Neural cell (in vitro differentiated cells): ENCODE measurements at regions not wholly inside any gene's neighbourhood (a gene's known extent, or its start where the extent isn't known, plus 50 kb on each side); places are given as distances from the start of the nearest gene placed in this dataset.

Experiments used
- CTCF ChIP-seq: fragments of 450-650 bp; IDR thresholded peaks from 2 replicates; pipeline ENCODE4 v1.5.1; 2014; ENCODE audit warnings: antibody characterized with exemption, mild to moderate bottlenecking, moderate library complexity; ENCODE audit not compliant: poor library complexity, severe bottlenecking
- EP300 ChIP-seq: fragments of 450-650 bp; conservative IDR thresholded peaks from 2 replicates; pipeline ENCODE4 v1.6.1; 2014; ENCODE audit warnings: antibody characterized with exemption, mild to moderate bottlenecking, moderate library complexity; ENCODE audit not compliant: poor library complexity, severe bottlenecking
- EZH2 ChIP-seq: fragments of 200-600, 300-800 bp; shearing (Covaris generic), sonication (generic); IDR thresholded peaks from 2 replicates; pipeline ENCODE4 v1.6.1; 2014; ENCODE audit warnings: antibody characterized with exemption, low read length, borderline replicate concordance, mild to moderate bottlenecking; ENCODE audit not compliant: insufficient read depth, poor library complexity, severe bottlenecking
- MXI1 ChIP-seq: fragments of 450-650 bp; conservative IDR thresholded peaks from 2 replicates; pipeline ENCODE4 v1.6.1; 2014; ENCODE audit warnings: antibody characterized with exemption, mild to moderate bottlenecking; ENCODE audit not compliant: poor library complexity, severe bottlenecking
- TAF1 ChIP-seq: IDR thresholded peaks from 2 replicates; pipeline ENCODE4 v1.6.1; 2012; ENCODE audit warnings: low read depth

GRCh38 chr12:77560714-77561113, 270.0 kb upstream of the NAV3 start:
- TF ChIP-seq EP300 (no peak), EZH2 (no peak), TAF1 (no peak), CTCF (no peak), MXI1 (no peak)
